Erythroblast (primary cell): ENCODE measurements at regions not wholly inside any gene's neighbourhood (a gene's known extent, or its start where the extent isn't known, plus 50 kb on each side); places are given as distances from the start of the nearest gene placed in this dataset.

ENCODE experiments used
- GATA1 ChIP-seq: IDR thresholded peaks from 2 replicates; pipeline ENCODE4 v1.6.1; 2011; ENCODE audit warnings: low read depth, mild to moderate bottlenecking, control low read depth, low read length, moderate library complexity
- POLR2A ChIP-seq: IDR thresholded peaks from 2 replicates; pipeline ENCODE4 v1.6.1; 2011; ENCODE audit warnings: mild to moderate bottlenecking, low read length

- no peak for TF ChIP-seq POLR2A
- TF ChIP-seq GATA1 = no peak
These were observed 665.2 kb downstream of the FAT4 start for GRCh38 chr4:125979950-125980349.
